HepG2 (cell line): ENCODE measurements at regions not wholly inside any gene's neighbourhood (a gene's known extent, or its start where the extent isn't known, plus 50 kb on each side); places are given as distances from the start of the nearest gene placed in this dataset.

Experiments used
- ATAC-seq: fragments of 200-7000 bp; cut with Tn5 transposase; 3 replicates; pipeline ENCODE4 v1.9.1; 2020; ENCODE audit warnings: mild to moderate bottlenecking, moderate library complexity
- BruUV-seq: library from RNA; stranded (reverse); fragments of 400-500 nt; replicated peaks from 2 replicates; lab custom pipeline; 2021; lab: Mats Ljungman, UMichigan
- CTCF ChIA-PET: fragments of 300-600 bp; formaldehyde crosslinking; extraction: SDS; loops from one replicate; lab custom pipeline; 2021; ENCODE audit warnings: low total read pairs, inconsistent platforms, low intra/inter-chr PET ratio; lab: Yijun Ruan, JAX
- POLR2A ChIA-PET: fragments of 350-600 bp; sonication (Branson Sonifier 250); formaldehyde crosslinking; loops from one replicate; lab custom pipeline; 2020; ENCODE audit warnings: antibody characterized with exemption, inconsistent platforms; lab: Yijun Ruan, JAX
- DNase-seq: peaks from one replicate; pipeline ENCODE4 v3.0.0-alpha.2; 2015; ENCODE audit warnings: low spot score
- FAIRE-seq: peaks from 3 replicates; lab custom pipeline; 2011; peaks lifted over from hg19 to GRCh38; lab: Jason Lieb, UNC
- H2AFZ ChIP-seq: one replicate; pipeline ENCODE4 v1.6.1; 2011; ENCODE audit warnings: low read length, inconsistent platforms
- H3K27ac ChIP-seq: fragments of 300-600 bp; 3 replicates; pipeline ENCODE4 v1.8.0; 2011; ENCODE audit warnings: mixed run types, mild to moderate bottlenecking, mixed read lengths, low read length, inconsistent platforms; ENCODE audit not compliant: insufficient read depth; ENCODE audit errors: extremely low read length
- H3K27me3 ChIP-seq, 2 experiments: fragments of 200-600 bp in 1 of 2; 2 replicates in 1 of 2; 3 replicates in 1 of 2; pipeline versions ENCODE4 v1.6.0 to v1.8.0; 2011; ENCODE audit warnings: low read length in 2 of 2, mild to moderate bottlenecking in 2 of 2, moderate library complexity in 2 of 2, inconsistent platforms in 1 of 2; ENCODE audit not compliant: insufficient read depth in 2 of 2, control insufficient read depth in 1 of 2
- H3K36me3 ChIP-seq, 2 experiments: fragments of 200-600 bp in 1 of 2; replicated peaks in 1 of 2; 2 replicates in 1 of 2; 3 replicates in 1 of 2; pipeline versions ENCODE4 v1.5.1 to v1.8.0; 2011; ENCODE audit warnings: low read length in 2 of 2, inconsistent platforms in 1 of 2; ENCODE audit not compliant: insufficient read depth in 2 of 2, control insufficient read depth in 1 of 2
- H3K4me1 ChIP-seq: 2 replicates; pipeline ENCODE4 v1.5.1; 2012; ENCODE audit warnings: low read length, inconsistent platforms; ENCODE audit not compliant: insufficient read depth
- H3K4me2 ChIP-seq: 2 replicates; pipeline ENCODE4 v1.6.0; 2011; ENCODE audit warnings: low read depth, low read length, inconsistent platforms
- H3K4me3 ChIP-seq, 3 experiments: fragments of 200-600 bp in 1 of 3; sonication (generic), shearing (Covaris generic) in 1 of 3; replicated peaks in 1 of 3; 2 replicates each; pipeline ENCODE4 v1.5.1; 2011 to 2016; ENCODE audit warnings: low read length in 3 of 3, inconsistent platforms in 2 of 3, low read depth in 2 of 3, mild to moderate bottlenecking in 2 of 3, control low read depth in 1 of 3, mixed read lengths in 1 of 3; ENCODE audit not compliant: insufficient read depth in 1 of 3
- H3K79me2 ChIP-seq: one replicate; pipeline ENCODE4 v1.6.1; 2011; ENCODE audit warnings: low read length, inconsistent platforms; ENCODE audit not compliant: insufficient read depth
- H3K9ac ChIP-seq: 2 replicates; pipeline ENCODE4 v1.6.0; 2011; ENCODE audit warnings: mild to moderate bottlenecking, low read depth, low read length, inconsistent platforms; ENCODE audit not compliant: insufficient read depth
- H3K9me3 ChIP-seq: 2 replicates; pipeline ENCODE4 v1.5.1; 2012; ENCODE audit warnings: mild to moderate bottlenecking, low read length
- H4K20me1 ChIP-seq: 2 replicates; pipeline ENCODE4 v1.6.0; 2011; ENCODE audit warnings: inconsistent platforms, mild to moderate bottlenecking, low read length, moderate library complexity; ENCODE audit not compliant: insufficient read depth
- CCDC6 ChIP-seq: sonication (generic); formaldehyde crosslinking; IDR thresholded peaks from 2 replicates; pipeline ENCODE4 v1.8.1; 2022; ENCODE audit warnings: mild to moderate bottlenecking, missing genetic modification reagents, moderate library complexity
- KAT7 ChIP-seq: IDR thresholded peaks from 2 replicates; pipeline ENCODE4 v1.6.1; 2018; ENCODE audit warnings: borderline replicate concordance, missing compliant biosample characterization
- YY1 ChIP-seq: IDR thresholded peaks from 2 replicates; pipeline ENCODE4 v1.6.1; 2011; ENCODE audit warnings: low read length, low read depth, moderate library complexity, mild to moderate bottlenecking; ENCODE audit not compliant: insufficient read depth, insufficient replicate concordance
- ZFP90 ChIP-seq: sonication (generic); formaldehyde crosslinking; IDR thresholded peaks from 2 replicates; pipeline ENCODE4 v1.8.0; 2022; ENCODE audit warnings: missing genetic modification reagents, mild to moderate bottlenecking, inconsistent platforms, borderline replicate concordance
- in situ Hi-C: cut with HindIII; loops from 2 replicates; pipeline ENCODE4 v1.10.0; 2017; ENCODE audit warnings: low pct_unique_long_range_greater_than_20kb; ENCODE audit not compliant: extremely low pct_ligation_motif_present
- intact Hi-C: fragments of 100-400 bp; cut with micrococcal nuclease; formaldehyde crosslinking; loops from one replicate; pipeline ENCODE4 v1.10.0; 2022; ENCODE audit not compliant: unreplicated experiment
- TF ChIP-seq, protein P1 (sequence below): sonication (generic); formaldehyde crosslinking; IDR thresholded peaks from 2 replicates; pipeline ENCODE4 v1.5.0; 2020; ENCODE audit warnings: mild to moderate bottlenecking, missing genetic modification reagents, borderline replicate concordance
- TF ChIP-seq, protein P2 (sequence below): sonication (generic); formaldehyde crosslinking; IDR thresholded peaks from 2 replicates; pipeline ENCODE4 v1.9.0; 2022; ENCODE audit warnings: missing genetic modification reagents, mild to moderate bottlenecking, borderline replicate concordance
- TF ChIP-seq, protein P3 (sequence below): sonication (generic); formaldehyde crosslinking; IDR thresholded peaks from 2 replicates; pipeline ENCODE4 v1.4.0; 2020; ENCODE audit warnings: missing genetic modification reagents, borderline replicate concordance

DNA sequence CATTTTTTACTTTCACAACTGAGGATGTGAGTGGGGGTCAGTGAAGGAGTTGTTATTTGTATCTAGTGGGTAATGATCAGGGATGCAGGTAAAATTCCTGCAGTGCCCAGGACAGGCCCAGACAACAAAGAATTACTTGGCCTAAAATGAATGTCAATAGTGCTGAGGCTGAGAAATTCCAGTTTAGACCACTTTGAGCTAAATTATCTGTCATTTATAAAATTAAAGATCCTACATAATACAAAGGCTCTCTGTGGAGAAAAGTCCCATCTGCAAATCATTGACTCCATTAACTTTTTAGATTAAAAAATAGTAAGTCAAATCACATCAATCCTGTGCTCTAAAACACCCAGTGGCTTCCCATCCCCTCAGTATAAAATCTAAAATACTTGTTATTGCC lies 130.7 kb upstream of the COL11A1 start:
- Histone ChIP-seq H3K79me2 (no peaks in the 10 kb centered on the region), H3K27ac (no peak overlapping the region), H3K27me3 (no peaks in the 10 kb centered on the region), H3K4me3 (no peak overlapping the region), H3K36me3 (no peaks in the 10 kb centered on the region), H3K4me1 (no peaks in the 10 kb centered on the region), H3K9ac (no peak overlapping the region), H4K20me1 (no peaks in the 10 kb centered on the region)
- in situ Hi-C loops (no loop called here), intact Hi-C loops (no loop called here)
- FAIRE-seq: no peak
- ATAC-seq: no peak
- BruUV-seq: no TSS peak
- TF ChIP-seq CCDC6 (CRISPR knock-in tag) (no peak), KAT7 (no peak), YY1 (no peak), ZFP90 (CRISPR knock-in tag) (no peak)
- TF ChIP-seq, protein P1, sequence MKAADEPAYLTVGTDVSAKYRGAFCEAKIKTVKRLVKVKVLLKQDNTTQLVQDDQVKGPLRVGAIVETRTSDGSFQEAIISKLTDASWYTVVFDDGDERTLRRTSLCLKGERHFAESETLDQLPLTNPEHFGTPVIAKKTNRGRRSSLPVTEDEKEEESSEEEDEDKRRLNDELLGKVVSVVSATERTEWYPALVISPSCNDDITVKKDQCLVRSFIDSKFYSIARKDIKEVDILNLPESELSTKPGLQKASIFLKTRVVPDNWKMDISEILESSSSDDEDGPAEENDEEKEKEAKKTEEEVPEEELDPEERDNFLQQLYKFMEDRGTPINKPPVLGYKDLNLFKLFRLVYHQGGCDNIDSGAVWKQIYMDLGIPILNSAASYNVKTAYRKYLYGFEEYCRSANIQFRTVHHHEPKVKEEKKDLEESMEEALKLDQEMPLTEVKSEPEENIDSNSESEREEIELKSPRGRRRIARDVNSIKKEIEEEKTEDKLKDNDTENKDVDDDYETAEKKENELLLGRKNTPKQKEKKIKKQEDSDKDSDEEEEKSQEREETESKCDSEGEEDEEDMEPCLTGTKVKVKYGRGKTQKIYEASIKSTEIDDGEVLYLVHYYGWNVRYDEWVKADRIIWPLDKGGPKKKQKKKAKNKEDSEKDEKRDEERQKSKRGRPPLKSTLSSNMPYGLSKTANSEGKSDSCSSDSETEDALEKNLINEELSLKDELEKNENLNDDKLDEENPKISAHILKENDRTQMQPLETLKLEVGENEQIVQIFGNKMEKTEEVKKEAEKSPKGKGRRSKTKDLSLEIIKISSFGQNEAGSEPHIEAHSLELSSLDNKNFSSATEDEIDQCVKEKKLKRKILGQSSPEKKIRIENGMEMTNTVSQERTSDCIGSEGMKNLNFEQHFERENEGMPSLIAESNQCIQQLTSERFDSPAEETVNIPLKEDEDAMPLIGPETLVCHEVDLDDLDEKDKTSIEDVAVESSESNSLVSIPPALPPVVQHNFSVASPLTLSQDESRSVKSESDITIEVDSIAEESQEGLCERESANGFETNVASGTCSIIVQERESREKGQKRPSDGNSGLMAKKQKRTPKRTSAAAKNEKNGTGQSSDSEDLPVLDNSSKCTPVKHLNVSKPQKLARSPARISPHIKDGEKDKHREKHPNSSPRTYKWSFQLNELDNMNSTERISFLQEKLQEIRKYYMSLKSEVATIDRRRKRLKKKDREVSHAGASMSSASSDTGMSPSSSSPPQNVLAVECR (CRISPR knock-in tag): no peak
- TF ChIP-seq, protein P2, sequence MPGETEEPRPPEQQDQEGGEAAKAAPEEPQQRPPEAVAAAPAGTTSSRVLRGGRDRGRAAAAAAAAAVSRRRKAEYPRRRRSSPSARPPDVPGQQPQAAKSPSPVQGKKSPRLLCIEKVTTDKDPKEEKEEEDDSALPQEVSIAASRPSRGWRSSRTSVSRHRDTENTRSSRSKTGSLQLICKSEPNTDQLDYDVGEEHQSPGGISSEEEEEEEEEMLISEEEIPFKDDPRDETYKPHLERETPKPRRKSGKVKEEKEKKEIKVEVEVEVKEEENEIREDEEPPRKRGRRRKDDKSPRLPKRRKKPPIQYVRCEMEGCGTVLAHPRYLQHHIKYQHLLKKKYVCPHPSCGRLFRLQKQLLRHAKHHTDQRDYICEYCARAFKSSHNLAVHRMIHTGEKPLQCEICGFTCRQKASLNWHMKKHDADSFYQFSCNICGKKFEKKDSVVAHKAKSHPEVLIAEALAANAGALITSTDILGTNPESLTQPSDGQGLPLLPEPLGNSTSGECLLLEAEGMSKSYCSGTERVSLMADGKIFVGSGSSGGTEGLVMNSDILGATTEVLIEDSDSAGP (CRISPR knock-in tag): no peak
- TF ChIP-seq, protein P3, sequence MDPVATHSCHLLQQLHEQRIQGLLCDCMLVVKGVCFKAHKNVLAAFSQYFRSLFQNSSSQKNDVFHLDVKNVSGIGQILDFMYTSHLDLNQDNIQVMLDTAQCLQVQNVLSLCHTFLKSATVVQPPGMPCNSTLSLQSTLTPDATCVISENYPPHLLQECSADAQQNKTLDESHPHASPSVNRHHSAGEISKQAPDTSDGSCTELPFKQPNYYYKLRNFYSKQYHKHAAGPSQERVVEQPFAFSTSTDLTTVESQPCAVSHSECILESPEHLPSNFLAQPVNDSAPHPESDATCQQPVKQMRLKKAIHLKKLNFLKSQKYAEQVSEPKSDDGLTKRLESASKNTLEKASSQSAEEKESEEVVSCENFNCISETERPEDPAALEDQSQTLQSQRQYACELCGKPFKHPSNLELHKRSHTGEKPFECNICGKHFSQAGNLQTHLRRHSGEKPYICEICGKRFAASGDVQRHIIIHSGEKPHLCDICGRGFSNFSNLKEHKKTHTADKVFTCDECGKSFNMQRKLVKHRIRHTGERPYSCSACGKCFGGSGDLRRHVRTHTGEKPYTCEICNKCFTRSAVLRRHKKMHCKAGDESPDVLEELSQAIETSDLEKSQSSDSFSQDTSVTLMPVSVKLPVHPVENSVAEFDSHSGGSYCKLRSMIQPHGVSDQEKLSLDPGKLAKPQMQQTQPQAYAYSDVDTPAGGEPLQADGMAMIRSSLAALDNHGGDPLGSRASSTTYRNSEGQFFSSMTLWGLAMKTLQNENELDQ: no peak
- TF ChIP-seq, all 625 proteins: peak for 0
- CTCF ChIA-PET: no interaction called here
- Histone ChIP-seq H3K4me2 (no peak overlapping the region), H2AFZ (no peak overlapping the region), H3K9me3 (no peaks in the 10 kb centered on the region; the same call in none of the 2 replicates)
- POLR2A ChIA-PET: no interaction called here
- no peak for DNase-seq
